Caco-2 (cell line): ENCODE measurements at regions not wholly inside any gene's neighbourhood (a gene's known extent, or its start where the extent isn't known, plus 50 kb on each side); places are given as distances from the start of the nearest gene placed in this dataset.

Experiments
- BruUV-seq: library from RNA; stranded (reverse); fragments of 400-500 nt; replicated peaks from 2 replicates; lab custom pipeline; 2021; lab: Mats Ljungman, UMichigan
- CTCF ChIA-PET: fragments of 300-600 bp; sonication (Branson Sonifier 250); formaldehyde crosslinking; loops from one replicate; lab custom pipeline; 2022; ENCODE audit warnings: antibody characterized with exemption; lab: Charles Lee
- POLR2A ChIA-PET: fragments of 300-600 bp; sonication (Branson Sonifier 250); formaldehyde crosslinking; loops from one replicate; lab custom pipeline; 2022; ENCODE audit warnings: antibody characterized with exemption; lab: Charles Lee
- DNase-seq, 2 experiments: peaks; one replicate each; pipeline versions ENCODE4 v3.0.0 to v3.0.0-alpha.2; 2020 to 2022
- H3K27me3 ChIP-seq: replicated peaks from 2 replicates; pipeline ENCODE4 v1.6.0; 2011; ENCODE audit warnings: low read length; ENCODE audit not compliant: control insufficient read depth, insufficient read depth
- H3K36me3 ChIP-seq: 2 replicates; pipeline ENCODE4 v1.5.1; 2011; ENCODE audit warnings: low read length; ENCODE audit not compliant: control insufficient read depth, insufficient read depth
- H3K4me1 ChIP-seq: fragments of 250-450 bp; sonication (Bioruptor Pico); 2 replicates; pipeline ENCODE4 v1.5.1; 2020; ENCODE audit warnings: mild to moderate bottlenecking
- H3K4me3 ChIP-seq: 2 replicates; pipeline ENCODE4 v1.5.1; 2011; ENCODE audit warnings: low read depth, mild to moderate bottlenecking, control low read depth, low read length
- H3K9me3 ChIP-seq: fragments of 250-450 bp; sonication (Bioruptor Pico); 2 replicates; pipeline ENCODE4 v1.5.1; 2020; ENCODE audit warnings: mild to moderate bottlenecking, moderate library complexity
- H3K27ac Mint-ChIP-seq: one replicate; pipeline ENCODE4 v1.8.0; 2022; ENCODE audit warnings: mixed read lengths; ENCODE audit not compliant: unreplicated experiment
- H3K27me3 Mint-ChIP-seq: one replicate; pipeline ENCODE4 v1.8.0; 2022; ENCODE audit warnings: mixed read lengths; ENCODE audit not compliant: insufficient read depth, unreplicated experiment
- H3K36me3 Mint-ChIP-seq: one replicate; pipeline ENCODE4 v1.8.0; 2022; ENCODE audit warnings: mild to moderate bottlenecking, mixed read lengths; ENCODE audit not compliant: insufficient read depth, unreplicated experiment
- H3K4me1 Mint-ChIP-seq: one replicate; pipeline ENCODE4 v1.8.0; 2022; ENCODE audit warnings: low read depth, mixed read lengths; ENCODE audit not compliant: unreplicated experiment
- H3K4me3 Mint-ChIP-seq: one replicate; pipeline ENCODE4 v1.8.0; 2022; ENCODE audit warnings: mild to moderate bottlenecking, moderate library complexity, mixed read lengths; ENCODE audit not compliant: unreplicated experiment
- H3K9me3 Mint-ChIP-seq: one replicate; pipeline ENCODE4 v1.8.0; 2022; ENCODE audit warnings: mixed read lengths; ENCODE audit not compliant: unreplicated experiment
- CTCF ChIP-seq, 2 experiments: fragments of 200-600 bp in 1 of 2; IDR thresholded peaks; 1 replicate in 1 of 2; 2 replicates in 1 of 2; pipeline versions ENCODE4 v1.5.1 to v1.8.0; 2011 to 2022; ENCODE audit warnings: antibody characterized with exemption in 1 of 2, control low read depth in 1 of 2, inconsistent platforms in 1 of 2, low read depth in 1 of 2, low read length in 1 of 2, mild to moderate bottlenecking in 1 of 2, moderate library complexity in 1 of 2; ENCODE audit not compliant: insufficient read depth in 1 of 2, severe bottlenecking in 1 of 2, unreplicated experiment in 1 of 2
- intact Hi-C: fragments of 100-400 bp; cut with micrococcal nuclease; formaldehyde crosslinking; loops from one replicate; pipeline ENCODE4 v1.10.0; 2022; ENCODE audit not compliant: unreplicated experiment

GRCh38 chr3:13696699-13697098, 147.8 kb downstream of the FBLN2 start:
- DNase-seq, result no peak
- no peaks in the 10 kb centered on the region for H3K4me1 ChIP-seq
- Mint-ChIP-seq H3K36me3 (no peaks in the 10 kb centered on the region), H3K4me1 (no peaks in the 10 kb centered on the region), H3K9me3 (no peaks in the 10 kb centered on the region), H3K27ac (no peak overlapping the region), H3K27me3 (peaks cover 21% of the 10 kb centered on the region), H3K4me3 (no peak overlapping the region)
- no peaks in the 10 kb centered on the region; the same call in 1 of the 2 replicates for H3K27me3 ChIP-seq
- no peak overlapping the region for H3K4me3 ChIP-seq
- H3K9me3 ChIP-seq, result no peaks in the 10 kb centered on the region
- ChIA-PET POLR2A (no interaction called here), CTCF (interaction anchor here (0.8 kb wide), 1 partner anchor 188 kb away, joined by 3 read pairs; no protein-coding TSS in a partner anchor)
- no TSS peak for BruUV-seq
- intact Hi-C loops, result no loop called here
- no peaks in the 10 kb centered on the region for H3K36me3 ChIP-seq
- TF ChIP-seq CTCF (IDR thresholded peaks at IDR 0.05; ENCODE audit: insufficient read depth in 1 of 2, low read depth in 1 of 2, low read length in 1 of 2, severe bottlenecking in 1 of 2, unreplicated experiment in 1 of 2), result no peak

- Histone ChIP-seq H3K9me3 (no peaks in the 10 kb centered on the region), H3K4me1 (no peaks in the 10 kb centered on the region), H3K27me3 (peaks cover 1% of the 10 kb centered on the region), H3K36me3 (no peaks in the 10 kb centered on the region), H3K4me3 (no peak overlapping the region)
- no peak overlapping the region for H3K4me3 Mint-ChIP-seq
- no peaks in the 10 kb centered on the region for H3K36me3 Mint-ChIP-seq
- POLR2A ChIA-PET, result no interaction called here
- H3K27me3 Mint-ChIP-seq, result peaks cover 35% of the 10 kb centered on the region
- CTCF ChIA-PET, result no interaction called here
- intact Hi-C loops, result no loop called here
- no TSS peak for BruUV-seq
- H3K4me1 Mint-ChIP-seq, result no peaks in the 10 kb centered on the region
- no peak for DNase-seq
- H3K27ac Mint-ChIP-seq, result no peak overlapping the region
- no peaks in the 10 kb centered on the region for H3K9me3 Mint-ChIP-seq
- TF ChIP-seq CTCF (IDR thresholded peaks at IDR 0.05; ENCODE audit: insufficient read depth in 1 of 2, low read depth in 1 of 2, low read length in 1 of 2, severe bottlenecking in 1 of 2, unreplicated experiment in 1 of 2), result no peak
Measured at GRCh38 chr3:13693441-13693840, 144.5 kb downstream of the FBLN2 start.

DNA sequence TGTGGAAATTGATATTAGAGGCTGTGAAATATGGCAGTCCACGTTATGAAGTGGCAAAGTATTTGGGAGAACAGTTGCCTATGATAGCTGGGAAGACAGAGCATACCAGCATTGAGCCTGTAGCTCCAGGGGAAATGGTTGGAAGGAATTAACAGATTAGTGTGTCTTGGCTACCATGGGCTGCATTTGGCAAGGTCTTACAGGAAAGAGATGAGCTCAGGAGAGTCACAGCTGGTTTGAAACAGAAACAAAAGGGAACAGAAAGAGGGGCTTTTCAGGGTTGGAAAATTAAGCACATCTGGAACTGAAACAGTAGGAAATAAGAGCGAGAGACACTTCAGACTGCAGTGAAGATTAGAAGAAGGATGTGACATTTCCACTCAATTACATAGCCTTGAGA, 141.7 kb downstream of the FBLN2 start:
- Mint-ChIP-seq H3K27ac (no peak overlapping the region), H3K27me3 (peaks cover 38% of the 10 kb centered on the region), H3K9me3 (no peaks in the 10 kb centered on the region), H3K36me3 (no peaks in the 10 kb centered on the region), H3K4me3 (no peak overlapping the region), H3K4me1 (no peaks in the 10 kb centered on the region)
- Histone ChIP-seq H3K4me1 (no peaks in the 10 kb centered on the region), H3K9me3 (no peaks in the 10 kb centered on the region), H3K4me3 (no peak overlapping the region), H3K27me3 (peaks cover 4% of the 10 kb centered on the region), H3K36me3 (no peaks in the 10 kb centered on the region)
- TF ChIP-seq CTCF (IDR thresholded peaks at IDR 0.05; ENCODE audit: insufficient read depth in 1 of 2, low read depth in 1 of 2, low read length in 1 of 2, severe bottlenecking in 1 of 2, unreplicated experiment in 1 of 2), result no peak
- intact Hi-C loops, result no loop called here
- no TSS peak for BruUV-seq
- no peak for DNase-seq
- ChIA-PET CTCF (no interaction called here), POLR2A (no interaction called here)
